ENCODE measurements at regions not wholly inside any gene's neighbourhood (a gene's known extent, or its start where the extent isn't known, plus 50 kb on each side); places are given as distances from the start of the nearest gene placed in this dataset.
"Not testable (repeated sequence)": the region's sequence is repeated elsewhere in the genome, so short reads cannot be mapped to it uniquely, and the experiment has no call there.

GRCh38 chrX:51151734-51152133, 180.9 kb upstream of the NUDT10 start:
- DNase-seq (ENCODE audit: low spot score) = no peak
- 62% methylated on average over 1 of the region's 1 CpG for WGBS
- Histone ChIP-seq H3K27ac (no peak overlapping the region), H3K36me3 (no peaks in the 10 kb centered on the region), H3K4me1 (replicated peaks) (no peaks in the 10 kb centered on the region), H3K9me3 (no peaks in the 10 kb centered on the region), H3K4me3 (no peak overlapping the region), H3K27me3 (replicated peaks; ENCODE audit: insufficient read depth) (no peaks in the 10 kb centered on the region)
- TF ChIP-seq POLR2AphosphoS5 (IDR thresholded peaks at IDR 0.05) = no peak
- no peak for TF ChIP-seq POLR2A (IDR thresholded peaks at IDR 0.05)
- TF ChIP-seq CTCF (IDR thresholded peaks at IDR 0.05) = no peak
- intact Hi-C loops (cut with DNase I) = no loop called here

- TF ChIP-seq POLR2A (IDR thresholded peaks at IDR 0.05) = no peak
- no peak for TF ChIP-seq CTCF (IDR thresholded peaks at IDR 0.05)
- TF ChIP-seq POLR2AphosphoS5 (IDR thresholded peaks at IDR 0.05) = no peak
- intact Hi-C loops (cut with DNase I) = no loop called here
- Histone ChIP-seq H3K9me3 (no peaks in the 10 kb centered on the region), H3K4me1 (replicated peaks) (no peaks in the 10 kb centered on the region), H3K27ac (no peak overlapping the region), H3K27me3 (replicated peaks; ENCODE audit: insufficient read depth) (no peaks in the 10 kb centered on the region), H3K4me3 (no peak overlapping the region), H3K36me3 (no peaks in the 10 kb centered on the region)
- 88% methylated on average over 1 of the region's 1 CpG for WGBS
- DNase-seq (ENCODE audit: low spot score) = no peak
Observed at GRCh38 chrX:51155157-51155556, 177.5 kb upstream of the NUDT10 start.

GRCh38 chrX:51155566-51155965, 177.1 kb upstream of the NUDT10 start:
- intact Hi-C loops (cut with DNase I) = no loop called here
- Histone ChIP-seq H3K36me3 (no peaks in the 10 kb centered on the region), H3K4me3 (no peak overlapping the region), H3K9me3 (no peaks in the 10 kb centered on the region), H3K27ac (no peak overlapping the region), H3K27me3 (replicated peaks; ENCODE audit: insufficient read depth) (no peaks in the 10 kb centered on the region), H3K4me1 (replicated peaks) (no peaks in the 10 kb centered on the region)
- TF ChIP-seq POLR2AphosphoS5 (IDR thresholded peaks at IDR 0.05) (no peak), CTCF (IDR thresholded peaks at IDR 0.05) (no peak), POLR2A (IDR thresholded peaks at IDR 0.05) (no peak)
- 67% methylated on average over 4 of the region's 4 CpGs for WGBS
- DNase-seq (ENCODE audit: low spot score) = no peak

- TF ChIP-seq POLR2A (IDR thresholded peaks at IDR 0.05) (no peak), POLR2AphosphoS5 (IDR thresholded peaks at IDR 0.05) (no peak), CTCF (IDR thresholded peaks at IDR 0.05) (no peak)
- intact Hi-C loops (cut with DNase I) = no loop called here
- Histone ChIP-seq H3K36me3 (no peaks in the 10 kb centered on the region), H3K27me3 (replicated peaks; ENCODE audit: insufficient read depth) (no peaks in the 10 kb centered on the region), H3K4me3 (no peak overlapping the region), H3K9me3 (no peaks in the 10 kb centered on the region), H3K4me1 (replicated peaks) (no peaks in the 10 kb centered on the region), H3K27ac (no peak overlapping the region)
- 45% methylated on average over 1 of the region's 1 CpG for WGBS
- DNase-seq (ENCODE audit: low spot score) = no peak
Observed at GRCh38 chrX:51158231-51158630, 174.4 kb upstream of the NUDT10 start.

GRCh38 chrX:51159378-51159777, 173.2 kb upstream of the NUDT10 start:
- H3K9me3 ChIP-seq; H3K27me3 ChIP-seq (replicated peaks; ENCODE audit: insufficient read depth); intact Hi-C loops (cut with DNase I); H3K4me3 ChIP-seq; H3K36me3 ChIP-seq; H3K27ac ChIP-seq; DNase-seq (ENCODE audit: low spot score); H3K4me1 ChIP-seq (replicated peaks): not testable (repeated sequence)
- WGBS = 33% methylated on average over 1 of the region's 1 CpG
